GM20000 (cell line): ENCODE measurements at regions not wholly inside any gene's neighbourhood (a gene's known extent, or its start where the extent isn't known, plus 50 kb on each side); places are given as distances from the start of the nearest gene placed in this dataset.

Source experiments
- DNase-seq: peaks from one replicate; pipeline ENCODE4 v3.0.0; 2012; ENCODE audit warnings: low spot score
- TF ChIP-seq, protein P1 (sequence below): IDR thresholded peaks from 2 replicates; pipeline ENCODE4 v1.5.1; 2012; ENCODE audit warnings: mild to moderate bottlenecking, control low read depth; ENCODE audit errors: extremely low read depth, missing control alignments

- no peak for DNase-seq
- TF ChIP-seq, protein P1, sequence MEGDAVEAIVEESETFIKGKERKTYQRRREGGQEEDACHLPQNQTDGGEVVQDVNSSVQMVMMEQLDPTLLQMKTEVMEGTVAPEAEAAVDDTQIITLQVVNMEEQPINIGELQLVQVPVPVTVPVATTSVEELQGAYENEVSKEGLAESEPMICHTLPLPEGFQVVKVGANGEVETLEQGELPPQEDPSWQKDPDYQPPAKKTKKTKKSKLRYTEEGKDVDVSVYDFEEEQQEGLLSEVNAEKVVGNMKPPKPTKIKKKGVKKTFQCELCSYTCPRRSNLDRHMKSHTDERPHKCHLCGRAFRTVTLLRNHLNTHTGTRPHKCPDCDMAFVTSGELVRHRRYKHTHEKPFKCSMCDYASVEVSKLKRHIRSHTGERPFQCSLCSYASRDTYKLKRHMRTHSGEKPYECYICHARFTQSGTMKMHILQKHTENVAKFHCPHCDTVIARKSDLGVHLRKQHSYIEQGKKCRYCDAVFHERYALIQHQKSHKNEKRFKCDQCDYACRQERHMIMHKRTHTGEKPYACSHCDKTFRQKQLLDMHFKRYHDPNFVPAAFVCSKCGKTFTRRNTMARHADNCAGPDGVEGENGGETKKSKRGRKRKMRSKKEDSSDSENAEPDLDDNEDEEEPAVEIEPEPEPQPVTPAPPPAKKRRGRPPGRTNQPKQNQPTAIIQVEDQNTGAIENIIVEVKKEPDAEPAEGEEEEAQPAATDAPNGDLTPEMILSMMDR = no peak
Measured at GRCh38 chr2:65498396-65498795, 66.0 kb upstream of the SPRED2 start.

DNA sequence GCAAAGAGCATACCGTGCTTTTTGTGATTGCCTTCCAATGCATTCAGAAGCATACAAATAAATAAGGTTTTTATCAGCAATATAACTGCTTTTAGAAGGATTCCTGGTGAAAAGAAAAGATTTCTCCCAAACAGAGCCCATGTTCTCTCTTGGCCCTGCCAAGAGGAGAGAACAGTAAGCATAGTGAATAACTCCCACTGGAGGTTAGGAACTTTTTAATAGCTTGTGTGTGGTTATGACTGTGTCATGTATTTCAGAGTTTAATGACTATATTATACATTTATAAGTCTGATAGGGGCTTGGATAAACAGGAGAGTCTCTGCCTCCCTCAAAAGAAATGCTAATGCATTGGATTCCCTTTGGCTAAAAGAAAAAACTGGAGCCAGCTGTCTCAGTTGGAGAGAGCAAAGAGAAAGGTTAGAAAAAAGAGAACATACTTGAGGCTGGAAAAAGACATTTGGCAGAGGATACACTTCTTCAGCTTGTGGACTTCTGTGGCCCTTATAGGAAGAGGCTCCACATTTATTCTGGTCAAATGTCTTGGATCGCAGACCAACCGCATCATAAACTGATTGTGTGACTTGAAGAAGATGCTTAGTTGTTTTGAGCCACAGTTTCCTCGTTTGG is 63.0 kb upstream of the SPRED2 start:
- DNase-seq = no peak

DNA sequence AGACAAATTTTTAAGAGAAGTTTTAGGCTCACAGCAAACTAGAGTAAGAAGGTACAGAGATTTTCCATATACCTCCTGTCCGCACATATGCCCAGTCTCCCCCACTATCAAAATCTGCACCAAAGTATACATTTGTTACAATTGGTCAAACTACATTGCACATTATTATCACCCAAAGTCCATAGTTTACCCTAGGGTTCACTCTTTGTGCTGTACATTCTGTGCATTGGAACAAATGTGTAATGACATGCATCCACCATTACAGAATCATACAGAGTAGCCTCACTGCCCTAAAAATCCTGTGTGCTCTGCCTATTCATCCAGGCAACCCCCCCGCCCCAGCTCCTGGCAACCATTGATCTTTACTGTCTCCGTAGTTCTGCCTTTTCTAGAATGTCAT is 61.7 kb upstream of the SPRED2 start:
- no peak for DNase-seq
- TF ChIP-seq, protein P1 = no peak

More for the DNA sequence above, 63.0 kb upstream of the SPRED2 start:
- TF ChIP-seq, protein P1 = no peak

GRCh38 chr2:65491381-65491905 is 59.0 kb upstream of the SPRED2 start:
- no peak for DNase-seq

GRCh38 chr2:65490222-65490621 is 57.8 kb upstream of the SPRED2 start:
- TF ChIP-seq, protein P1 = no peak
- DNase-seq = no peak

More at GRCh38 chr2:65491381-65491905, 59.0 kb upstream of the SPRED2 start:
- TF ChIP-seq, protein P1 = no peak

DNA sequence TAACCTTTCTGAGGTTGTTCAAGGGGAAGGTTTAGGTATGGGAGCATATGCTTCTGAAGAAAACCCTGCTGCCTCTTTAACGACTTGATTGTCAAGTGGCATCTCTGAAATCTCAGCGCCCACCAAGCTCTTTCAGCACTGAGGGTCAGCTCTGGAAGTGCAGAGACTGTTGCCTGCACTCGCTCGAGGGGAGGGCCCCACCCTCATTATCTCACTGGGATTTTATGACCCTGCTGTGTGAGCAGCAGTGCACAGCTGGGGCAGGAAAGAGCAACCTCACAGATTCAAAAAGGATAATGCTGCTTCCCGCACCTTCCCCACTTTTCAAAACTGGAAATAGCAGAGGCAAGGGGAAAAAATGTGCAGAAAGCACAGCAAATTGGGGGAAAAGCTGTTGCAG is 56.9 kb upstream of the SPRED2 start:
- no peak for DNase-seq
- TF ChIP-seq, protein P1 = no peak

DNA sequence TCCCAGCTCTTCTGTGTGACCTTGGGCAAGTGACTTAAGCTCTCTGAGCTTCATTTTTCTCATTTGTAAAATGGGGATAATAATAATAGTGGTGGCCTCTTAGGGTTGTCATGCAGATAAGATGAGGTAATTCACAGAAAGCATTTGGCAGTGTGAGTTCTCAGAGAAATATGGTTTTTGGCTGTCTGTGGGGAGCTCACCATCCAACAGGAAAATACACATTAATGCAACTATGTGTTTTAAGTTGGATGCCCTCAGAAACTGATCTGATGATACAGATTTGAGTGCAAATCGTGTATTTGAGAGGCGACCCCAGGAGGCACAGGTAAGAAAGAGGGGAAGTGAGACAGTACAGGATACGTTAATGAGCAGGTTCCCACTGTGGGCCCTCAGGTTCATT is 56.1 kb upstream of the SPRED2 start:
- no peak for DNase-seq
- TF ChIP-seq, protein P1 = no peak
